ENCODE measurements at regions not wholly inside any gene's neighbourhood (a gene's known extent, or its start where the extent isn't known, plus 50 kb on each side); places are given as distances from the start of the nearest gene placed in this dataset.

DNA sequence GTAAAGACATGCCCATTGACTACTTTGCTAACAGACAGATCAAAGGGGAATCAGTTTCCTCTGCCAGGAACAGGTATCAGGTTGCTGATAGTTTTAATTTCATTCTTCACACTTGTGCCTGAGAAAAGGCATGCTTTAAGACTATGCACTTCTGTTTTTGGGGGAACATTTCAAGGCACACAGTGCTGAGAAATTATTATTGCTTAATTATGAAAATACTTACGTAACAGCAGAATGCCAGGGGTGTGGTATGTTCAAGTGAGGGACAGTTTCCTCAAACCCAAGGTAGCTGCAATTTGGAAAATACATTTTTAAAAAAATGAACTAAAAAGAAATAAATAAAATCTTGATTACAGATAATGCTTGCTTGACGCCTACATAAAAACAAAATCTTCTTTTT lies 1746.1 kb upstream of the PIK3C3 start:
- Histone ChIP-seq H3K4me2 (ENCODE audit: insufficient read depth, low read length) (no peak overlapping the region), H3K36me3 (ENCODE audit: control insufficient read depth in 2 of 2, extremely low read depth in 1 of 2, insufficient read depth in 2 of 2, low read length in 2 of 2) (no peaks in the 10 kb centered on the region), H3K4me3 (replicated peaks in 1 of 3; ENCODE audit: insufficient read depth in 1 of 3, low read depth in 1 of 3, low read length in 3 of 3) (no peak overlapping the region), H3K79me2 (ENCODE audit: control insufficient read depth, insufficient read depth, low read length) (no peaks in the 10 kb centered on the region), H3K27ac (ENCODE audit: insufficient read depth, low read depth, low read length) (no peak overlapping the region), H3K27me3 (ENCODE audit: control insufficient read depth in 2 of 2, insufficient read depth in 2 of 2, low read length in 2 of 2) (no peaks in the 10 kb centered on the region), H3K9me3 (replicated peaks; ENCODE audit: control insufficient read depth, insufficient read depth, low read length) (no peaks in the 10 kb centered on the region), H3K9ac (replicated peaks; ENCODE audit: extremely low read depth, insufficient read depth, low read length) (no peak overlapping the region), H3K4me1 (ENCODE audit: control insufficient read depth, extremely low read depth, insufficient read depth, low read length) (no peaks in the 10 kb centered on the region), H2AFZ (ENCODE audit: low read depth, low read length) (no peak overlapping the region), H3K9me1 (replicated peaks; ENCODE audit: control insufficient read depth, extremely low read depth, insufficient read depth, low read length) (no peaks in the 10 kb centered on the region), H4K20me1 (replicated peaks; ENCODE audit: control insufficient read depth, extremely low read depth, insufficient read depth, low read length) (no peaks in the 10 kb centered on the region)
- DNase-seq (ENCODE audit: low read depth, low spot score): no peak
- ChIA-PET CTCF (no interaction called here), POLR2A (no interaction called here)
- dilution Hi-C loops (cut with MboI; ENCODE audit: extremely low pct_ligation_motif_present, low sequenced_read_pairs) (no loop called here), intact Hi-C loops (cut with micrococcal nuclease) (no loop called here)
- no TSS peak for BruUV-seq (replicated peaks)
- no peak for FAIRE-seq
- TF ChIP-seq POLR2AphosphoS5 (IDR thresholded peaks at IDR 0.05; ENCODE audit: insufficient read depth, low read depth, low read length) (no peak), MYC (IDR thresholded peaks at IDR 0.05; ENCODE audit: low read depth, low read length) (no peak), FOS (IDR thresholded peaks at IDR 0.05; ENCODE audit: borderline replicate concordance, insufficient read depth, low read length) (no peak), GATA2 (IDR thresholded peaks at IDR 0.05; ENCODE audit: insufficient read depth, insufficient read length, low read depth, low read length) (no peak), EZH2 (IDR thresholded peaks at IDR 0.05; ENCODE audit: borderline replicate concordance, low read depth, low read length, severe bottlenecking) (no peak), POLR2A (IDR thresholded peaks at IDR 0.05; ENCODE audit: low read depth, low read length) (no peak), JUN (IDR thresholded peaks at IDR 0.05; ENCODE audit: borderline replicate concordance, insufficient read depth, insufficient read length, low read depth) (no peak)
- TF ChIP-seq, protein P1, sequence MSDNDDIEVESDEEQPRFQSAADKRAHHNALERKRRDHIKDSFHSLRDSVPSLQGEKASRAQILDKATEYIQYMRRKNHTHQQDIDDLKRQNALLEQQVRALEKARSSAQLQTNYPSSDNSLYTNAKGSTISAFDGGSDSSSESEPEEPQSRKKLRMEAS (IDR thresholded peaks at IDR 0.05; ENCODE audit: insufficient read depth, insufficient read length): no peak
- TF ChIP-seq, protein P2, sequence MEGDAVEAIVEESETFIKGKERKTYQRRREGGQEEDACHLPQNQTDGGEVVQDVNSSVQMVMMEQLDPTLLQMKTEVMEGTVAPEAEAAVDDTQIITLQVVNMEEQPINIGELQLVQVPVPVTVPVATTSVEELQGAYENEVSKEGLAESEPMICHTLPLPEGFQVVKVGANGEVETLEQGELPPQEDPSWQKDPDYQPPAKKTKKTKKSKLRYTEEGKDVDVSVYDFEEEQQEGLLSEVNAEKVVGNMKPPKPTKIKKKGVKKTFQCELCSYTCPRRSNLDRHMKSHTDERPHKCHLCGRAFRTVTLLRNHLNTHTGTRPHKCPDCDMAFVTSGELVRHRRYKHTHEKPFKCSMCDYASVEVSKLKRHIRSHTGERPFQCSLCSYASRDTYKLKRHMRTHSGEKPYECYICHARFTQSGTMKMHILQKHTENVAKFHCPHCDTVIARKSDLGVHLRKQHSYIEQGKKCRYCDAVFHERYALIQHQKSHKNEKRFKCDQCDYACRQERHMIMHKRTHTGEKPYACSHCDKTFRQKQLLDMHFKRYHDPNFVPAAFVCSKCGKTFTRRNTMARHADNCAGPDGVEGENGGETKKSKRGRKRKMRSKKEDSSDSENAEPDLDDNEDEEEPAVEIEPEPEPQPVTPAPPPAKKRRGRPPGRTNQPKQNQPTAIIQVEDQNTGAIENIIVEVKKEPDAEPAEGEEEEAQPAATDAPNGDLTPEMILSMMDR (IDR thresholded peaks at IDR 0.05; ENCODE audit: extremely low read depth in 1 of 2, insufficient read depth in 1 of 2, low read depth in 1 of 2, low read length in 2 of 2): no peak

Measured in endothelial cell of umbilical vein (primary cell).